GM12875 (cell line): ENCODE measurements at regions not wholly inside any gene's neighbourhood (a gene's known extent, or its start where the extent isn't known, plus 50 kb on each side); places are given as distances from the start of the nearest gene placed in this dataset.

Source experiments
- H3K4me3 ChIP-seq: one replicate; pipeline ENCODE4 v1.5.1; 2011; ENCODE audit warnings: low read depth, low read length, control low read depth
- TF ChIP-seq, protein P1 (sequence below): IDR thresholded peaks from 2 replicates; pipeline ENCODE4 v1.5.1; 2011; ENCODE audit warnings: low read depth, mild to moderate bottlenecking, control low read depth, inconsistent platforms, low read length, moderate library complexity, borderline replicate concordance; ENCODE audit not compliant: insufficient read depth

DNA sequence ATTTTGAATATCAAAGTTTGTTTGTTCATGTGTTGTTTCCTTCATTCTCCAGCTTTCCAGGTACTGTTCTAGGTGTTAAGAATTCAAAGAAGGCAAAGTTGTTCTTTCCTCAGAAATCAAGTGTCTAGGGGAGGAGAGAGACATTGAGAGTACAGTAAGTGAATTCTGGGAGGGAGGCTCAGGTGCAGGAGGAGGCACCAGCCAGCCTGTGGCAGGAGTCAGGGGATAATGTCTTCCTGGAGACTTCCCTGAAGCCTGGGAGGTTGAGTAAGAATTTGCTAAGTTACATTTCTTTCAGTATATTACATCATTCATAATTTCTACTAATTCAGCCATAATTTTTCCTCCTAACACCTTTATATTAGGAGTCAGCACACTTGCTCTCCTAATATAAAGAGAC lies 462.1 kb downstream of the TDRD15 start:
- H3K4me3 ChIP-seq = no peak overlapping the region
- TF ChIP-seq, protein P1, sequence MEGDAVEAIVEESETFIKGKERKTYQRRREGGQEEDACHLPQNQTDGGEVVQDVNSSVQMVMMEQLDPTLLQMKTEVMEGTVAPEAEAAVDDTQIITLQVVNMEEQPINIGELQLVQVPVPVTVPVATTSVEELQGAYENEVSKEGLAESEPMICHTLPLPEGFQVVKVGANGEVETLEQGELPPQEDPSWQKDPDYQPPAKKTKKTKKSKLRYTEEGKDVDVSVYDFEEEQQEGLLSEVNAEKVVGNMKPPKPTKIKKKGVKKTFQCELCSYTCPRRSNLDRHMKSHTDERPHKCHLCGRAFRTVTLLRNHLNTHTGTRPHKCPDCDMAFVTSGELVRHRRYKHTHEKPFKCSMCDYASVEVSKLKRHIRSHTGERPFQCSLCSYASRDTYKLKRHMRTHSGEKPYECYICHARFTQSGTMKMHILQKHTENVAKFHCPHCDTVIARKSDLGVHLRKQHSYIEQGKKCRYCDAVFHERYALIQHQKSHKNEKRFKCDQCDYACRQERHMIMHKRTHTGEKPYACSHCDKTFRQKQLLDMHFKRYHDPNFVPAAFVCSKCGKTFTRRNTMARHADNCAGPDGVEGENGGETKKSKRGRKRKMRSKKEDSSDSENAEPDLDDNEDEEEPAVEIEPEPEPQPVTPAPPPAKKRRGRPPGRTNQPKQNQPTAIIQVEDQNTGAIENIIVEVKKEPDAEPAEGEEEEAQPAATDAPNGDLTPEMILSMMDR = no peak

DNA sequence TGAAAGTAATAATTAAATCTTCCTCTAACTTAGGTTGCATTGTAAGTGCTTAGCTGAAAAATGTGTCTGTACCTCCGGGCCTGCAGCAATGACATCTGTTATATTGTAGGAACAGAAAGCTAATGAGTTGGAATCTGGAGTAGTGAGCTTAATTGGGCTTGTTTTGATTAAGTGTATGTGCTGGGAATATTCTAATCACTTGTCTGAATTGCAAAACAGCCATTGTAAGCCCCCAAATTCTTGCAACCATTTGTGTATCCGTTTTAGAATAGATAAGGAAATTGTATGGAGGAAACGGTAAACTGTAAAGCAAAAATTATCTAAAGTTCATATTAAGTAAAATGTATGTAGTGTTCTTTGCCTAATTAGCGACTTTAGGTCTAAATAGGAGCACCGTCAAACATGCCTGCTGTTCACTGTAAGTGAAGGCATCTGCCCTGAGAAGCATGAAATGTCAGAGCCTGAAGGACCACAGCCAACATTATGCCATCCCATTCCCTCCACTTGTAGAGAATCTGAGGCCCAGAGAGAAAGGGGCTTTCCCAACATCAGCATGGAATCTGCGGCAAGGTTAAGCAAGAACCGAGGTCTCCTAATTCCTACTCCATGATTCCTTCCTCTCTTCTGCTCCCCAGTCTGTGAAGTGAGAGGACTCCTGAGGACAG lies 466.4 kb downstream of the TDRD15 start:
- TF ChIP-seq, protein P1 = no peak

DNA sequence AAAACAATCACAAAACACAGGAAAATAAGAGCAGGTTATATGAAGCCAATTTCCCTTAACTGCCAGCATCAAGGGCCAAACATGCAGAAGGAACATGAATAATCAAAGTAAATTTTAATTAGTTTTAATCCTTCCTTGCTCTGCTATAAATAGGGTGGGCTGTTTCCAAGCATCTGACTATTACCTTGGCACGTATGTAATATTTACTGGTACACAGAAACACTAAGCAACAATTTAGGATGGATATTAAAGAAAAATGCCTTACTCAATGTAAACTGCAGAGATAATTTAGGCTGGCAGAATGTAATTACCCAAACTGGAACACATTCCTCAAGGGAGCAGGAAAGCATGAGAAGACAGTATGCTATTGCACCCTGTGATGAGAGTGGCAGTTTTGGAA lies 468.2 kb downstream of the TDRD15 start:
- TF ChIP-seq, protein P1 = no peak

More for the DNA sequence above, 466.4 kb downstream of the TDRD15 start:
- H3K4me3 ChIP-seq = no peak overlapping the region

DNA sequence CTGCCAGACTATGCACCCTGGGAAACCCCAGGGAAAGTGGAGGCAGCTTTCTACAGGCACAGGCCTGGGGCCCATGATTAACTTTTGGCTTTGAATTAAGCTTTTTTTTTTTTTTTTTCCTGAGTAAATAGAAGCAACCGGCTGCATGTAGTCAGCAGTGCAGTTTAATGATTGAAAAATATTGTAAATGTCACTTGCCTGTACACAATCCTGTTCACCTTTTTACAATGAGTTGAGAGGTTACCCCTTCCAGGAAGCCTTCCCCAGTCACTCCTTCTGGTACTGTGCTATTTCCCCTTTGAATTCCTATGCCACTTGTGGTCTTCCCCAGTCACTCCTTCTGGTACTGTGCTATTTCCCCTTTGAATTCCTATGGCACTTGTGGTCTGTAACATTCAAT lies 475.6 kb downstream of the TDRD15 start:
- TF ChIP-seq, protein P1 = no peak
- H3K4me3 ChIP-seq = no peak overlapping the region

More for the DNA sequence above, 468.2 kb downstream of the TDRD15 start:
- no peak overlapping the region for H3K4me3 ChIP-seq

DNA sequence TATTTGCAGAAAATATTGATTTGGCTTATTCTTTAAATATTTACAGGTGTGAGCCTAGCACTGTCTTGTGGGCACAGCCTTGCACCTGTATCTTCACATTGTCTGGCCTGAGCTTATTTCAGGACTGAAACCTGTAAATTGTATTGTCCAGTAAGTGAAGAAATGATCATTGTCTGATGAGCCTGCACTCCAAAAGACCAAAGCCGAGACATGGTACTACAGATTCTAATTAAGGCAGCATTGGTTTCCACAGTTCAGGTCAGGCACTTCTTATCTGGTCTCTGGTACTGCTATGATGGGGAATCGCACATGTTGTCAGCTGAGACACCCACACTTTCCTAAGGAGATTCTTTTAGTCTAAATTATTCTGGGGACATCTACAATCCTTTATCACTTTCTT lies 479.0 kb downstream of the TDRD15 start:
- TF ChIP-seq, protein P1 = no peak
- H3K4me3 ChIP-seq = no peak overlapping the region

DNA sequence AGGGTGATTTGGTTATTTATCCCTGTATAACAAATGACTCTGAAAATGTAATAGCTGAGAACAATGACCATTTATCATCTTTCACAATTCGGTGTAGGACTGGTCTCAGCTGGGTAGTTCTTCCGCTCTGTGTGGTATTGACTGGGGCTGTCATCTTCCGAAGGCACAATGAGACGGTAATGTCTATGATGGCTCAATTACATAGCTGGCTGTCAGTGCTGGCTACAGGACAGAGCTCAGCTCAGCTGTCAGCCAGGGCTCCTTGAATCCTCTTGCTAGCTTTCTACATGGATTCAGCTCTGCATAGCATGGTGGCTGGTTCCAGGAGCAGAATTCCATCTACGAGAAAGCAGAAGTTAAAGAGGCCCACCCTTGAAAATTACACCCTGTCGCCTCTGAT lies 483.8 kb downstream of the TDRD15 start:
- H3K4me3 ChIP-seq = no peak overlapping the region
- TF ChIP-seq, protein P1 = no peak

DNA sequence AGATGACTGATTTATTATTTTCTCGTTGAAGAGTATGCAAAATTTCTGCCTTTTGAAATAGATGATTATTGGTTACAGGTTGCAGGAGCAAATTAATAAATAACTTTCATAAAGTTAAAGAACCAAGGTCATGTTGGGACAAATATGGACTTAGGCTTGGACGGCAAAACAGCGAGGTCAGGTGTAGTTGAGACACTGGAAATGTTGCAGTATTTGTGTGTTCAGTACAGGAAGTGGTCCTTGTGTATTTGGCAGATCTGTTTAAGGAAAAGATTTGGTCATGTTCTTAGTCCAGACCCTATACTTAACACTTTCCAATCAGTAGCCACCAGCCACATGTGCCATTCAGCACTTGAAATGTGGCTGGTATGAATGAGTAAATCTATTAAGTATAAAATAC lies 486.5 kb downstream of the TDRD15 start:
- TF ChIP-seq, protein P1 = no peak
- H3K4me3 ChIP-seq = no peak overlapping the region
